Esophagus (tissue), 2 donors: ENCODE measurements at regions not wholly inside any gene's neighbourhood (a gene's known extent, or its start where the extent isn't known, plus 50 kb on each side); places are given as distances from the start of the nearest gene placed in this dataset.

ENCODE experiments used
- H3K27ac ChIP-seq, 2 donors: one replicate each; pipeline ENCODE4 v1.5.1; 2013; ENCODE audit warnings: low read depth in 2 of 2, mild to moderate bottlenecking in 2 of 2, inconsistent platforms in 1 of 2, low read length in 1 of 2, moderate library complexity in 1 of 2
- H3K27me3 ChIP-seq, 2 donors: one replicate each; pipeline ENCODE4 v1.6.1; 2013; ENCODE audit warnings: low read length in 2 of 2, control low read depth in 1 of 2, mild to moderate bottlenecking in 1 of 2; ENCODE audit not compliant: insufficient read depth in 2 of 2, control insufficient read depth in 1 of 2
- H3K36me3 ChIP-seq, 2 donors: one replicate each; pipeline ENCODE4 v1.6.1; 2013; ENCODE audit warnings: low read length in 1 of 2; ENCODE audit not compliant: control insufficient read depth in 2 of 2, insufficient read depth in 2 of 2
- H3K4me1 ChIP-seq, 2 donors: one replicate each; pipeline ENCODE4 v1.6.1; 2013; ENCODE audit warnings: low read length in 1 of 2; ENCODE audit not compliant: control insufficient read depth in 2 of 2, insufficient read depth in 2 of 2
- H3K4me3 ChIP-seq, 2 donors: one replicate each; pipeline ENCODE4 v1.5.1; 2013; ENCODE audit warnings: low read length in 2 of 2, mild to moderate bottlenecking in 2 of 2, low read depth in 1 of 2, moderate library complexity in 1 of 2
- H3K9me3 ChIP-seq, 2 donors: one replicate each; pipeline ENCODE4 v1.6.1; 2013; ENCODE audit warnings: mild to moderate bottlenecking in 2 of 2, low read depth in 1 of 2, low read length in 1 of 2, moderate library complexity in 1 of 2; ENCODE audit not compliant: control insufficient read depth in 2 of 2, insufficient read depth in 1 of 2
- WGBS, 2 donors: extraction: QIAGEN DNeasy Blood & Tissue Kit; methylation state at CpG; one replicate each; pipeline ENCODE4 v1.1.7; 2013; 5-methylcytosine and 5-hydroxymethylcytosine counted together
- donor health status: healthy with polysubstance abuse.
- donor health status: Bipolar disorder and iron deficiency.

GRCh38 chr4:25563071-25563564 is 92.5 kb upstream of the SLC34A2 start:
- no peaks in the 10 kb centered on the region for H3K4me1 ChIP-seq
- no peaks in the 10 kb centered on the region for H3K9me3 ChIP-seq
- no peak overlapping the region for H3K27ac ChIP-seq
- WGBS, 2 donors: 63 to 64% methylated on average over 8 of the region's 8 CpGs
- H3K36me3 ChIP-seq: no peaks in the 10 kb centered on the region
- H3K27me3 ChIP-seq: no peaks in the 10 kb centered on the region
- H3K4me3 ChIP-seq: no peak overlapping the region

- 91 to 94% methylated on average over 12 of the region's 12 CpGs for WGBS, 2 donors
- Histone ChIP-seq H3K27me3 (no peaks in the 10 kb centered on the region), H3K4me1 (no peaks in the 10 kb centered on the region), H3K9me3 (no peaks in the 10 kb centered on the region), H3K27ac (no peak overlapping the region), H3K36me3 (no peaks in the 10 kb centered on the region), H3K4me3 (no peak overlapping the region)
Observed at GRCh38 chr4:25564836-25565235, 90.8 kb upstream of the SLC34A2 start.

GRCh38 chr4:25567253-25567652 is 88.4 kb upstream of the SLC34A2 start:
- Histone ChIP-seq H3K4me3 (no peak overlapping the region), H3K4me1 (no peaks in the 10 kb centered on the region), H3K27me3 (no peaks in the 10 kb centered on the region), H3K9me3 (no peaks in the 10 kb centered on the region), H3K27ac (no peak overlapping the region), H3K36me3 (no peaks in the 10 kb centered on the region)
- 48 to 68% methylated on average over 2 of the region's 2 CpGs for WGBS, 2 donors

GRCh38 chr4:25569716-25570115 is 85.9 kb upstream of the SLC34A2 start:
- Histone ChIP-seq H3K27ac (no peak overlapping the region), H3K27me3 (no peaks in the 10 kb centered on the region), H3K4me1 (no peaks in the 10 kb centered on the region), H3K4me3 (no peak overlapping the region), H3K9me3 (no peaks in the 10 kb centered on the region), H3K36me3 (no peaks in the 10 kb centered on the region)
- 73 to 82% methylated on average over 6 of the region's 6 CpGs for WGBS, 2 donors

- no peaks in the 10 kb centered on the region for H3K4me1 ChIP-seq
- WGBS, 2 donors: 93 to 94% methylated on average over 2 of the region's 2 CpGs
- no peaks in the 10 kb centered on the region for H3K36me3 ChIP-seq
- H3K4me3 ChIP-seq: no peak overlapping the region
- no peak overlapping the region for H3K27ac ChIP-seq
- no peaks in the 10 kb centered on the region for H3K9me3 ChIP-seq
- H3K27me3 ChIP-seq: no peaks in the 10 kb centered on the region
Observed at GRCh38 chr4:25575611-25576010, 80.0 kb upstream of the SLC34A2 start.

GRCh38 chr4:25578432-25578831 is 77.2 kb upstream of the SLC34A2 start:
- WGBS, 2 donors: 57 to 80% methylated on average over 2 of the region's 2 CpGs
- Histone ChIP-seq H3K4me3 (no peak overlapping the region), H3K36me3 (no peaks in the 10 kb centered on the region), H3K27ac (no peak overlapping the region), H3K9me3 (no peaks in the 10 kb centered on the region), H3K4me1 (no peaks in the 10 kb centered on the region), H3K27me3 (no peaks in the 10 kb centered on the region)

- no peaks in the 10 kb centered on the region for H3K36me3 ChIP-seq
- H3K27ac ChIP-seq: no peak overlapping the region
- H3K9me3 ChIP-seq: peaks cover 0 to under 1% of the 10 kb centered on the region in 2 donors
- no peaks in the 10 kb centered on the region for H3K27me3 ChIP-seq
- no peak overlapping the region for H3K4me3 ChIP-seq
- 70 to 77% methylated on average over 23 of the region's 23 CpGs for WGBS, 2 donors
- H3K4me1 ChIP-seq: no peaks in the 10 kb centered on the region
Observed at GRCh38 chr4:25580633-25581467, 74.8 kb upstream of the SLC34A2 start.

GRCh38 chr4:25585901-25586523 is 69.6 kb upstream of the SLC34A2 start:
- Histone ChIP-seq H3K36me3 (no peaks in the 10 kb centered on the region), H3K4me1 (no peaks in the 10 kb centered on the region), H3K27me3 (no peaks in the 10 kb centered on the region), H3K27ac (no peak overlapping the region), H3K4me3 (no peak overlapping the region), H3K9me3 (peaks cover 0 to 3% of the 10 kb centered on the region in 2 donors)
- WGBS, 2 donors: 86% methylated on average over 9 of the region's 9 CpGs

- 78 to 91% methylated on average over 7 of the region's 7 CpGs for WGBS, 2 donors
- no peaks in the 10 kb centered on the region for H3K36me3 ChIP-seq
- H3K4me3 ChIP-seq: no peak overlapping the region
- no peaks in the 10 kb centered on the region for H3K27me3 ChIP-seq
- H3K4me1 ChIP-seq: no peaks in the 10 kb centered on the region
- H3K9me3 ChIP-seq: peaks cover 0 to 3% of the 10 kb centered on the region in 2 donors
- no peak overlapping the region for H3K27ac ChIP-seq
Observed at GRCh38 chr4:25588206-25588605, 67.4 kb upstream of the SLC34A2 start.
